A673 (cell line): ENCODE measurements at regions not wholly inside any gene's neighbourhood (a gene's known extent, or its start where the extent isn't known, plus 50 kb on each side); places are given as distances from the start of the nearest gene placed in this dataset.

Experiments
- EZH2 ChIP-seq: fragments of 200-600 bp; sonication (generic); IDR thresholded peaks from 2 replicates; pipeline ENCODE4 v1.6.1; 2017; ENCODE audit warnings: borderline replicate concordance, low read depth, mild to moderate bottlenecking, mixed read lengths, antibody characterized with exemption, low read length; ENCODE audit not compliant: poor library complexity, severe bottlenecking
- TF ChIP-seq, protein P1 (sequence below): fragments of 300-800, 200-600 bp; sonication (generic); conservative IDR thresholded peaks from 2 replicates; pipeline ENCODE4 v1.5.1; 2017; ENCODE audit warnings: low read depth, mild to moderate bottlenecking, antibody characterized with exemption, low read length, moderate library complexity, mixed read lengths

DNA sequence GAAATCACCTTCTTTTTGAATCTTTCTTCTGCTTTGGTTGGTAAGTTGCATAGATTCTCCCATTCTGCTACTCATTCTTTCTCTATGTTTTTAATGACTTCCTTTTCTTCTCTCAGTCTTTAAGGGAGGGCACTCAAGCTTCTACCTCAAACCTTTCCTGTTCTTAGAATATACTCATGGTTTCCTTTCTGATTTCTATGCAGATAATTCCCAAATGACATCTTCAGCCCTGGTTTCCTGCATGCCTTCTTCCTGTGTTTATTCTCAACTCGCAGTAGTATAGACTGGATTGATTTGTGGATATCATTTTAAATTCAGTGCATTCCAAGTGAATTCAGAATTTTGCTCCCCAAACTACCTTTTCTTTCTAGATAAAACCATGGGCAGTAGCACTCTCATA is 803.6 kb downstream of the METTL15 start:
- TF ChIP-seq, protein P1, sequence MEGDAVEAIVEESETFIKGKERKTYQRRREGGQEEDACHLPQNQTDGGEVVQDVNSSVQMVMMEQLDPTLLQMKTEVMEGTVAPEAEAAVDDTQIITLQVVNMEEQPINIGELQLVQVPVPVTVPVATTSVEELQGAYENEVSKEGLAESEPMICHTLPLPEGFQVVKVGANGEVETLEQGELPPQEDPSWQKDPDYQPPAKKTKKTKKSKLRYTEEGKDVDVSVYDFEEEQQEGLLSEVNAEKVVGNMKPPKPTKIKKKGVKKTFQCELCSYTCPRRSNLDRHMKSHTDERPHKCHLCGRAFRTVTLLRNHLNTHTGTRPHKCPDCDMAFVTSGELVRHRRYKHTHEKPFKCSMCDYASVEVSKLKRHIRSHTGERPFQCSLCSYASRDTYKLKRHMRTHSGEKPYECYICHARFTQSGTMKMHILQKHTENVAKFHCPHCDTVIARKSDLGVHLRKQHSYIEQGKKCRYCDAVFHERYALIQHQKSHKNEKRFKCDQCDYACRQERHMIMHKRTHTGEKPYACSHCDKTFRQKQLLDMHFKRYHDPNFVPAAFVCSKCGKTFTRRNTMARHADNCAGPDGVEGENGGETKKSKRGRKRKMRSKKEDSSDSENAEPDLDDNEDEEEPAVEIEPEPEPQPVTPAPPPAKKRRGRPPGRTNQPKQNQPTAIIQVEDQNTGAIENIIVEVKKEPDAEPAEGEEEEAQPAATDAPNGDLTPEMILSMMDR: no peak
- no peak for TF ChIP-seq EZH2
